Vagina (tissue), 2 donors: ENCODE measurements at regions not wholly inside any gene's neighbourhood (a gene's known extent, or its start where the extent isn't known, plus 50 kb on each side); places are given as distances from the start of the nearest gene placed in this dataset.
A peak's percentile ranks its signal among the peaks of the same experiment; 100 is the strongest.

Experiments used
- DNase-seq, 2 donors: peaks; one replicate each; pipeline ENCODE4 v3.0.0-alpha.2; 2017; ENCODE audit errors: extremely low spot score in 2 of 2
- H3K27ac ChIP-seq: fragments of 200-600 bp; sonication (generic); one replicate; pipeline ENCODE4 v1.5.1; 2019
- H3K27me3 ChIP-seq: fragments of 200-600 bp; sonication (generic); one replicate; pipeline ENCODE4 v1.5.1; 2019
- H3K36me3 ChIP-seq, 2 donors: fragments of 200-600 bp; sonication (generic); one replicate each; pipeline ENCODE4 v1.5.1; 2017 to 2019
- H3K4me1 ChIP-seq: fragments of 200-600 bp; sonication (generic); one replicate; pipeline ENCODE4 v1.5.1; 2019
- H3K4me3 ChIP-seq, 2 donors: fragments of 200-600 bp; sonication (generic); 1 replicate in 1 of 2; 2 replicates in 1 of 2; pipeline ENCODE4 v1.5.1; 2016 to 2019
- H3K9me3 ChIP-seq: fragments of 200-600 bp; sonication (generic); one replicate; pipeline ENCODE4 v1.5.1; 2019
- CTCF ChIP-seq, 3 experiments: fragments of 450-650 bp in 2 of 3; fragments of 200-600 bp in 1 of 3; sonication (generic) in 1 of 3; IDR thresholded peaks; one replicate each; pipeline ENCODE4 v1.5.1; 2017 to 2019; ENCODE audit warnings: antibody characterized with exemption in 3 of 3, mild to moderate bottlenecking in 2 of 3, moderate library complexity in 2 of 3
- POLR2A ChIP-seq, 2 donors: fragments of 450-650 bp; IDR thresholded peaks; one replicate each; pipeline ENCODE4 v1.6.1; 2017; ENCODE audit warnings: antibody characterized with exemption in 2 of 2, mild to moderate bottlenecking in 2 of 2, moderate library complexity in 2 of 2
- POLR2AphosphoS5 ChIP-seq, 2 donors: sonication (generic); formaldehyde crosslinking; IDR thresholded peaks; one replicate each; pipeline ENCODE4 v1.9.0; 2017; ENCODE audit warnings: antibody characterized with exemption in 2 of 2, mild to moderate bottlenecking in 2 of 2, low read depth in 1 of 2; ENCODE audit not compliant: insufficient read depth in 1 of 2
- intact Hi-C: fragments of 100-400 bp; cut with DNase I; formaldehyde crosslinking; loops from one replicate; pipeline ENCODE4 v1.15.1; 2023

GRCh38 chr16:82456683-82457082 is 170.1 kb upstream of the CDH13 start:
- intact Hi-C loops = no loop called here
- Histone ChIP-seq H3K27me3 (no peaks in the 10 kb centered on the region), H3K27ac (no peak overlapping the region), H3K36me3 (no peaks in the 10 kb centered on the region), H3K9me3 (no peaks in the 10 kb centered on the region), H3K4me3 (no peak overlapping the region), H3K4me1 (no peaks in the 10 kb centered on the region)
- TF ChIP-seq CTCF (IDR thresholded peaks at IDR 0.05) (peak in 2 of 3 experiments; percentile 43 to 44), POLR2A (IDR thresholded peaks at IDR 0.05) (no peak)
- peak in 1 of 2 donors; percentile 69 for DNase-seq

- DNase-seq = peak in 1 of 2 donors; percentile 65
- H3K9me3 ChIP-seq = no peaks in the 10 kb centered on the region
- no peak overlapping the region for H3K27ac ChIP-seq
- intact Hi-C loops = no loop called here
- no peaks in the 10 kb centered on the region for H3K36me3 ChIP-seq
- H3K4me3 ChIP-seq = no peak overlapping the region
- no peaks in the 10 kb centered on the region for H3K27me3 ChIP-seq
- TF ChIP-seq POLR2AphosphoS5 (IDR thresholded peaks at IDR 0.05; ENCODE audit: insufficient read depth in 1 of 2, low read depth in 1 of 2) (no peak), CTCF (IDR thresholded peaks at IDR 0.05) (no peak), POLR2A (IDR thresholded peaks at IDR 0.05) (no peak)
- H3K4me1 ChIP-seq = no peaks in the 10 kb centered on the region
Observed at GRCh38 chr16:82454566-82454965, 172.2 kb upstream of the CDH13 start.

DNA sequence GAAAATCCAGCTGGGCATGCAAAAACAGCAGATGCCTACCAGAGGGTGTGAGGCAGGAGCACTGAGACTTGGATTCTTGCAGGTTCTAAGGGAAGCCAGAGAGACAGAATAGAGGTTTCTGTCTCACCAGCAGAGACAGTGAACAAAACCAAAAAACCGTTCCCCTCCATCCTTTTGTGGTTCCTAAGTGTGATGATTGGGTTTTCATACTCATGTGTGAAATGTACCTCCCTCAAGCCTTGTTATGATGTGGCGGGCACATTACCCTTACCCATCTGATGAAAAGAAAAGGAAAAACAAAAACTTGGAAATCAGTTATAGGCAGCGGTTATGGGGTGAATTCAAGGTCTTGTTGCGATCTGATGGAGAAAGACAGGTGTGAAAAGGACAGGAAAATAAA is 172.6 kb upstream of the CDH13 start:
- Histone ChIP-seq H3K4me3 (no peak overlapping the region), H3K27me3 (no peaks in the 10 kb centered on the region), H3K4me1 (no peaks in the 10 kb centered on the region), H3K9me3 (no peaks in the 10 kb centered on the region), H3K36me3 (no peaks in the 10 kb centered on the region), H3K27ac (no peak overlapping the region)
- TF ChIP-seq POLR2AphosphoS5 (IDR thresholded peaks at IDR 0.05; ENCODE audit: insufficient read depth in 1 of 2, low read depth in 1 of 2) = no peak
- DNase-seq = no peak
- intact Hi-C loops = no loop called here

DNA sequence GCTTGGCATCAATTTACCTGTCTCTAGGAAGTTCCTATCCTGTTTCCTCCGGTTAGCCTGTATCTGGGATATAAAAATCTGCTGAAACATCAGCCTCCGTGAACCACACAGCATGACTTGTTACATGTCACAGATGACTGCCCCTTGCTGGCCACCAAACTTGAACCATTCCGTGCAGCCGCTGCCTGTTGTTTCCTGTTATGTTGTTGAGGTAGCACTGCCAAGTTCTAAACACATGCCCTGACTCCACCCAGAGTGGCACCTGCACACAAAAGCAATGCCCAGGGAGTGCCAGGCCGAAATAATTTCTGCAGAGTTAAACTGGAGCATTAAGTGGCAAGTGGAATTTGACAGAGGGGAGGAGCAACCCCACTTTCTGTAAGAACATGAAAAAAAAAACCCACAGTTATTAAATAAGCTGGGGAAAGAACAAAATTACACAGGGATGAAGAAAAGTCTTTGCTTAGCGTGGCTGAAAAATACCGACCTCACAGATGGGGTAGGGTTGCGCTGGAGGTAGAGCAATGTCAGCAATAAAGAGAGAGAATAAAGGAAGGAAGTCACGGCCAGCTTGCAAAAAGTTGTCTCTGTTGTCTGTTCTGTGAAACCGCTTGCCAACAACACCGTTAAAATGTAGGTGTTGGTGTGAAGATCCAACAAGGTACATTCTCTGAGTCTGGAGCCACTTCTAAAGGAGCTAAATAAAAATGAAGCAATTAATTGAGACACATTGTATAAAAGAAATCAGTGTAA is 174.6 kb upstream of the CDH13 start:
- Histone ChIP-seq H3K27me3 (no peaks in the 10 kb centered on the region), H3K9me3 (no peaks in the 10 kb centered on the region), H3K36me3 (no peaks in the 10 kb centered on the region), H3K4me1 (no peaks in the 10 kb centered on the region), H3K27ac (no peak overlapping the region), H3K4me3 (no peak overlapping the region)
- peak in 1 of 2 donors; percentile 80 for DNase-seq
- intact Hi-C loops = no loop called here
- TF ChIP-seq POLR2A (IDR thresholded peaks at IDR 0.05) = no peak
- no peak for TF ChIP-seq POLR2AphosphoS5 (IDR thresholded peaks at IDR 0.05; ENCODE audit: insufficient read depth in 1 of 2, low read depth in 1 of 2)
- TF ChIP-seq CTCF (IDR thresholded peaks at IDR 0.05) = no peak

DNA sequence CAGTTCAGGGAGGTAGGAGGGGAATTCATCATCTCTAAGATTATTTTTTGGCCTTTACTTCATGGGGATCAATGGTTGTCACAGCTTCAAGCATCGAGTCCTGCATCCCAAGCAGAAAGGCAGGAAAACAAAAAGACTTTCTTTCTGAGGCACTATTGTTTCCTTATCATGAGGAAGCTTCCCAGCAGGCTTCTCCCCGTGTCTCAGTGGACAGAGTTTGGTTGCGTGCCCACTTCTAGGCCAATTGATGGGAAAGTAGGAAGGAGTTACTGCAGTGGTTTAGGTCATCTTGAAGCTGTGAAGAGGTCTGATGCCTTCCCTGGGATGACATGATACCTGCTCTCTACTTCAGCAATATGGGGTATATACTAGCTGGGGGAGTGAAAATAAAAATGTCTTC is 175.3 kb upstream of the CDH13 start:
- no peaks in the 10 kb centered on the region for H3K27me3 ChIP-seq
- H3K36me3 ChIP-seq = no peaks in the 10 kb centered on the region
- no peaks in the 10 kb centered on the region for H3K4me1 ChIP-seq
- intact Hi-C loops = no loop called here
- no peak overlapping the region for H3K27ac ChIP-seq
- no peak for TF ChIP-seq POLR2AphosphoS5 (IDR thresholded peaks at IDR 0.05; ENCODE audit: insufficient read depth in 1 of 2, low read depth in 1 of 2)
- no peak for TF ChIP-seq CTCF (IDR thresholded peaks at IDR 0.05)
- no peak for TF ChIP-seq POLR2A (IDR thresholded peaks at IDR 0.05)
- no peaks in the 10 kb centered on the region for H3K9me3 ChIP-seq
- H3K4me3 ChIP-seq = no peak overlapping the region
- peak in 1 of 2 donors; percentile 10 for DNase-seq
